Activated naive CD8-positive, alpha-beta T cell treated with anti-CD3 and anti-CD28 coated beads, Interleukin-2, amount 50 U/mL, for 24 hours (primary cell): ENCODE measurements at regions not wholly inside any gene's neighbourhood (a gene's known extent, or its start where the extent isn't known, plus 50 kb on each side); places are given as distances from the start of the nearest gene placed in this dataset.
"Not testable (repeated sequence)": the region's sequence is repeated elsewhere in the genome, so short reads cannot be mapped to it uniquely, and the experiment has no call there.

Experiments
- ATAC-seq: fragments of 150-1000 bp; cut with Tn5 transposase; one replicate; pipeline ENCODE4 v1.10.0; 2021
- DNase-seq: peaks from one replicate; pipeline ENCODE4 v3.0.0; 2021
- H3K27ac Mint-ChIP-seq: one replicate; pipeline ENCODE4 v1.8.0; 2021; ENCODE audit warnings: mild to moderate bottlenecking, mixed read lengths
- H3K27me3 Mint-ChIP-seq: one replicate; pipeline ENCODE4 v1.8.0; 2021; ENCODE audit warnings: mixed read lengths
- H3K36me3 Mint-ChIP-seq: one replicate; pipeline ENCODE4 v1.8.0; 2021; ENCODE audit warnings: low read depth, mixed read lengths
- H3K4me1 Mint-ChIP-seq: one replicate; pipeline ENCODE4 v1.8.0; 2021; ENCODE audit warnings: mixed read lengths
- H3K4me3 Mint-ChIP-seq: one replicate; pipeline ENCODE4 v1.8.0; 2021; ENCODE audit warnings: mild to moderate bottlenecking, moderate library complexity, mixed read lengths
- H3K9me3 Mint-ChIP-seq: one replicate; pipeline ENCODE4 v1.8.0; 2021; ENCODE audit warnings: mixed read lengths

GRCh38 chr10:61271127-61271780 lies 181.9 kb downstream of the TMEM26 start:
- peaks cover 5% of the 10 kb centered on the region for H3K27me3 Mint-ChIP-seq
- H3K4me3 Mint-ChIP-seq: no peak overlapping the region
- DNase-seq: no peak
- no peak for ATAC-seq
- no peak overlapping the region for H3K27ac Mint-ChIP-seq
- H3K36me3 Mint-ChIP-seq: no peaks in the 10 kb centered on the region
- H3K9me3 Mint-ChIP-seq: no peaks in the 10 kb centered on the region
- no peaks in the 10 kb centered on the region for H3K4me1 Mint-ChIP-seq

- Mint-ChIP-seq H3K27ac (no peak overlapping the region), H3K4me3 (no peak overlapping the region), H3K4me1 (no peaks in the 10 kb centered on the region), H3K9me3 (no peaks in the 10 kb centered on the region), H3K36me3 (no peaks in the 10 kb centered on the region), H3K27me3 (no peaks in the 10 kb centered on the region)
- ATAC-seq (no peak), DNase-seq (no peak)
Measured at GRCh38 chr10:61263518-61263917, 189.7 kb downstream of the TMEM26 start.

GRCh38 chr10:61262486-61263261 lies 190.5 kb downstream of the TMEM26 start:
- H3K9me3 Mint-ChIP-seq: no peaks in the 10 kb centered on the region
- H3K27ac Mint-ChIP-seq: no peak overlapping the region
- H3K27me3 Mint-ChIP-seq: no peaks in the 10 kb centered on the region
- no peaks in the 10 kb centered on the region for H3K36me3 Mint-ChIP-seq
- DNase-seq (no peak), ATAC-seq (no peak)
- no peak overlapping the region for H3K4me3 Mint-ChIP-seq
- no peaks in the 10 kb centered on the region for H3K4me1 Mint-ChIP-seq

- peaks cover 15% of the 10 kb centered on the region for H3K9me3 Mint-ChIP-seq
- H3K27me3 Mint-ChIP-seq: no peaks in the 10 kb centered on the region
- no peak overlapping the region for H3K27ac Mint-ChIP-seq
- H3K4me3 Mint-ChIP-seq: no peak overlapping the region
- ATAC-seq (no peak), DNase-seq (no peak)
- no peaks in the 10 kb centered on the region for H3K36me3 Mint-ChIP-seq
- H3K4me1 Mint-ChIP-seq: no peaks in the 10 kb centered on the region
Measured at GRCh38 chr10:61257956-61258496, 195.2 kb downstream of the TMEM26 start.

- DNase-seq: no peak
- no peak overlapping the region for H3K27ac Mint-ChIP-seq
- ATAC-seq: no peak
- no peaks in the 10 kb centered on the region for H3K36me3 Mint-ChIP-seq
- H3K4me3 Mint-ChIP-seq: no peak overlapping the region
- peaks cover 15% of the 10 kb centered on the region for H3K9me3 Mint-ChIP-seq
- no peaks in the 10 kb centered on the region for H3K4me1 Mint-ChIP-seq
- H3K27me3 Mint-ChIP-seq: no peaks in the 10 kb centered on the region
Measured at GRCh38 chr10:61257136-61257535, 196.0 kb downstream of the TMEM26 start.

GRCh38 chr10:61252326-61252725 lies 200.9 kb downstream of the TMEM26 start:
- H3K9me3 Mint-ChIP-seq: peaks cover 15% of the 10 kb centered on the region
- H3K27ac Mint-ChIP-seq, H3K4me1 Mint-ChIP-seq, H3K36me3 Mint-ChIP-seq, ATAC-seq, DNase-seq, H3K4me3 Mint-ChIP-seq, H3K27me3 Mint-ChIP-seq: not testable (repeated sequence)

- no peaks in the 10 kb centered on the region for H3K36me3 Mint-ChIP-seq
- peaks cover 2% of the 10 kb centered on the region for H3K27me3 Mint-ChIP-seq
- no peak overlapping the region for H3K4me3 Mint-ChIP-seq
- H3K9me3 Mint-ChIP-seq: peaks cover 15% of the 10 kb centered on the region
- no peak for DNase-seq
- no peak for ATAC-seq
- no peaks in the 10 kb centered on the region for H3K4me1 Mint-ChIP-seq
- H3K27ac Mint-ChIP-seq: no peak overlapping the region
Measured at GRCh38 chr10:61251089-61251488, 202.1 kb downstream of the TMEM26 start.

GRCh38 chr10:61250131-61250530 lies 203.1 kb downstream of the TMEM26 start:
- H3K27ac Mint-ChIP-seq: no peak overlapping the region

GRCh38 chr10:61248013-61248412 lies 205.2 kb downstream of the TMEM26 start:
- Mint-ChIP-seq H3K4me1 (no peaks in the 10 kb centered on the region), H3K4me3 (no peak overlapping the region), H3K9me3 (no peaks in the 10 kb centered on the region), H3K36me3 (no peaks in the 10 kb centered on the region), H3K27me3 (peaks cover 2% of the 10 kb centered on the region), H3K27ac (no peak overlapping the region)
- DNase-seq (no peak), ATAC-seq (no peak)

More at GRCh38 chr10:61250131-61250530, 203.1 kb downstream of the TMEM26 start:
- Mint-ChIP-seq H3K4me3 (no peak overlapping the region), H3K36me3 (no peaks in the 10 kb centered on the region), H3K9me3 (peaks cover 11% of the 10 kb centered on the region), H3K4me1 (no peaks in the 10 kb centered on the region), H3K27me3 (peaks cover 2% of the 10 kb centered on the region)
- DNase-seq: no peak
- ATAC-seq: no peak

GRCh38 chr10:61244261-61244775 lies 208.9 kb downstream of the TMEM26 start:
- Mint-ChIP-seq H3K27ac (no peak overlapping the region), H3K4me1 (no peaks in the 10 kb centered on the region), H3K36me3 (no peaks in the 10 kb centered on the region), H3K4me3 (no peak overlapping the region), H3K9me3 (no peaks in the 10 kb centered on the region), H3K27me3 (peaks cover 2% of the 10 kb centered on the region)
- ATAC-seq (no peak), DNase-seq (no peak)

GRCh38 chr10:61232780-61233179 lies 220.4 kb downstream of the TMEM26 start:
- ATAC-seq: no peak
- H3K9me3 Mint-ChIP-seq: peaks cover 12% of the 10 kb centered on the region
- no peak for DNase-seq
- no peaks in the 10 kb centered on the region for H3K4me1 Mint-ChIP-seq
- no peaks in the 10 kb centered on the region for H3K27me3 Mint-ChIP-seq
- no peaks in the 10 kb centered on the region for H3K36me3 Mint-ChIP-seq
- H3K27ac Mint-ChIP-seq: no peak overlapping the region
- H3K4me3 Mint-ChIP-seq: no peak overlapping the region

- DNase-seq: no peak
- no peak for ATAC-seq
- Mint-ChIP-seq H3K4me3 (no peak overlapping the region), H3K27ac (no peak overlapping the region), H3K27me3 (peaks cover 2% of the 10 kb centered on the region), H3K36me3 (no peaks in the 10 kb centered on the region), H3K4me1 (no peaks in the 10 kb centered on the region), H3K9me3 (peaks cover 22% of the 10 kb centered on the region)
Measured at GRCh38 chr10:61225939-61226338, 227.2 kb downstream of the TMEM26 start.

- ATAC-seq: no peak
- DNase-seq: no peak
- H3K36me3 Mint-ChIP-seq: no peaks in the 10 kb centered on the region
- H3K9me3 Mint-ChIP-seq: peaks cover 20% of the 10 kb centered on the region
- H3K4me1 Mint-ChIP-seq: no peaks in the 10 kb centered on the region
- no peak overlapping the region for H3K4me3 Mint-ChIP-seq
- H3K27ac Mint-ChIP-seq: no peak overlapping the region
- peaks cover 2% of the 10 kb centered on the region for H3K27me3 Mint-ChIP-seq
Measured at GRCh38 chr10:61223576-61223975, 229.6 kb downstream of the TMEM26 start.

GRCh38 chr10:61219696-61220095 lies 233.5 kb downstream of the TMEM26 start:
- no peak overlapping the region for H3K27ac Mint-ChIP-seq
- no peak for DNase-seq
- H3K27me3 Mint-ChIP-seq: peaks cover 2% of the 10 kb centered on the region
- H3K4me1 Mint-ChIP-seq: no peaks in the 10 kb centered on the region
- H3K9me3 Mint-ChIP-seq: peaks cover 5% of the 10 kb centered on the region
- no peak overlapping the region for H3K4me3 Mint-ChIP-seq
- no peaks in the 10 kb centered on the region for H3K36me3 Mint-ChIP-seq
- no peak for ATAC-seq
